ENCODE measurements at regions not wholly inside any gene's neighbourhood (a gene's known extent, or its start where the extent isn't known, plus 50 kb on each side); places are given as distances from the start of the nearest gene placed in this dataset.

GRCh38 chr1:95427525-95427924 lies 193.5 kb downstream of the RWDD3 start:
- Histone ChIP-seq H3K9ac (ENCODE audit: low read length) (no peak overlapping the region), H3F3A (ENCODE audit: insufficient read depth) (no peaks in the 10 kb centered on the region), H3K27ac (ENCODE audit: low read depth, low read length) (no peak overlapping the region), H4K20me1 (ENCODE audit: low read depth, low read length) (no peaks in the 10 kb centered on the region), H3K9me2 (replicated peaks; ENCODE audit: insufficient read depth, low read length) (no peaks in the 10 kb centered on the region), H3K79me2 (ENCODE audit: insufficient read depth, low read length) (no peaks in the 10 kb centered on the region), H3K4me2 (ENCODE audit: low read depth, low read length, poor library complexity, severe bottlenecking) (no peak overlapping the region), H3K9me3 (ENCODE audit: insufficient read depth, low read length) (no peaks in the 10 kb centered on the region), H3K36me3 (ENCODE audit: low read length) (no peaks in the 10 kb centered on the region), H3K27me3 (ENCODE audit: low read length) (no peaks in the 10 kb centered on the region), H3K4me3 (ENCODE audit: insufficient read depth, low read length, poor library complexity, severe bottlenecking) (no peak overlapping the region), H2AFZ (ENCODE audit: low read depth, low read length, severe bottlenecking) (no peak overlapping the region)
- TF ChIP-seq CTCF (IDR thresholded peaks at IDR 0.05; ENCODE audit: insufficient read depth, low read length, poor library complexity, severe bottlenecking) (no peak), EZH2phosphoT487 (conservative IDR thresholded peaks at IDR 0.05; ENCODE audit: low read length) (no peak)

- Histone ChIP-seq H3K9me2 (replicated peaks; ENCODE audit: insufficient read depth, low read length) (no peaks in the 10 kb centered on the region), H3K27me3 (ENCODE audit: low read length) (no peaks in the 10 kb centered on the region), H2AFZ (ENCODE audit: low read depth, low read length, severe bottlenecking) (no peak overlapping the region), H3K79me2 (ENCODE audit: insufficient read depth, low read length) (no peaks in the 10 kb centered on the region), H3K36me3 (ENCODE audit: low read length) (no peaks in the 10 kb centered on the region), H3K27ac (ENCODE audit: low read depth, low read length) (no peak overlapping the region), H3F3A (ENCODE audit: insufficient read depth) (no peaks in the 10 kb centered on the region), H3K4me2 (ENCODE audit: low read depth, low read length, poor library complexity, severe bottlenecking) (no peak overlapping the region), H3K9me3 (ENCODE audit: insufficient read depth, low read length) (no peaks in the 10 kb centered on the region), H3K9ac (ENCODE audit: low read length) (no peak overlapping the region), H4K20me1 (ENCODE audit: low read depth, low read length) (no peaks in the 10 kb centered on the region), H3K4me3 (ENCODE audit: insufficient read depth, low read length, poor library complexity, severe bottlenecking) (no peak overlapping the region)
- no peak for TF ChIP-seq CTCF (IDR thresholded peaks at IDR 0.05; ENCODE audit: insufficient read depth, low read length, poor library complexity, severe bottlenecking)
- no peak for TF ChIP-seq EZH2phosphoT487 (conservative IDR thresholded peaks at IDR 0.05; ENCODE audit: low read length)
Observed at GRCh38 chr1:95431235-95431634, 197.2 kb downstream of the RWDD3 start.

GRCh38 chr1:95435611-95436010 lies 201.6 kb downstream of the RWDD3 start:
- no peaks in the 10 kb centered on the region for H3K36me3 ChIP-seq (ENCODE audit: low read length)
- no peaks in the 10 kb centered on the region for H4K20me1 ChIP-seq (ENCODE audit: low read depth, low read length)
- H2AFZ ChIP-seq (ENCODE audit: low read depth, low read length, severe bottlenecking), result no peak overlapping the region
- no peaks in the 10 kb centered on the region for H3K27me3 ChIP-seq (ENCODE audit: low read length)
- H3K9me3 ChIP-seq (ENCODE audit: insufficient read depth, low read length), result no peaks in the 10 kb centered on the region
- no peak overlapping the region for H3K4me2 ChIP-seq (ENCODE audit: low read depth, low read length, poor library complexity, severe bottlenecking)
- H3K79me2 ChIP-seq (ENCODE audit: insufficient read depth, low read length), result no peaks in the 10 kb centered on the region
- H3K9ac ChIP-seq (ENCODE audit: low read length), result no peak overlapping the region
- TF ChIP-seq EZH2phosphoT487 (conservative IDR thresholded peaks at IDR 0.05; ENCODE audit: low read length) (no peak), CTCF (IDR thresholded peaks at IDR 0.05; ENCODE audit: insufficient read depth, low read length, poor library complexity, severe bottlenecking) (no peak)
- no peak overlapping the region for H3K4me3 ChIP-seq (ENCODE audit: insufficient read depth, low read length, poor library complexity, severe bottlenecking)
- H3K9me2 ChIP-seq (replicated peaks; ENCODE audit: insufficient read depth, low read length), result no peaks in the 10 kb centered on the region
- no peak overlapping the region for H3K27ac ChIP-seq (ENCODE audit: low read depth, low read length)
- H3F3A ChIP-seq (ENCODE audit: insufficient read depth), result no peaks in the 10 kb centered on the region
